ENCODE measurements at regions not wholly inside any gene's neighbourhood (a gene's known extent, or its start where the extent isn't known, plus 50 kb on each side); places are given as distances from the start of the nearest gene placed in this dataset.

- TF ChIP-seq REST (IDR thresholded peaks at IDR 0.05; ENCODE audit: insufficient read depth in 1 of 2, low read depth in 2 of 2, low read length in 2 of 2) (no peak), TAF1 (IDR thresholded peaks at IDR 0.05; ENCODE audit: borderline replicate concordance, insufficient read depth, low read length) (no peak), POLR2AphosphoS5 (IDR thresholded peaks at IDR 0.05; ENCODE audit: low read depth, low read length) (no peak)
These were observed 163.6 kb upstream of the RORB start for GRCh38 chr9:74333384-74334032.

All from PFSK-1 (cell line).